Esophagus squamous epithelium (tissue), 4 donors: ENCODE measurements at regions not wholly inside any gene's neighbourhood (a gene's known extent, or its start where the extent isn't known, plus 50 kb on each side); places are given as distances from the start of the nearest gene placed in this dataset.

Source experiments
- POLR2A ChIP-seq, 4 donors: fragments of 450-650 bp; IDR thresholded peaks; one replicate each; pipeline ENCODE4 v1.6.1; 2017; ENCODE audit warnings: antibody characterized with exemption in 4 of 4, mild to moderate bottlenecking in 4 of 4, moderate library complexity in 3 of 4
- TF ChIP-seq, protein P1 (sequence below), 6 experiments: fragments of 450-650 bp in 4 of 6; fragments of 200-600 bp in 2 of 6; sonication (generic) in 2 of 6; IDR thresholded peaks; one replicate each; pipeline ENCODE4 v1.5.1; 2016 to 2019; ENCODE audit warnings: antibody characterized with exemption in 6 of 6, mild to moderate bottlenecking in 4 of 6, moderate library complexity in 4 of 6

DNA sequence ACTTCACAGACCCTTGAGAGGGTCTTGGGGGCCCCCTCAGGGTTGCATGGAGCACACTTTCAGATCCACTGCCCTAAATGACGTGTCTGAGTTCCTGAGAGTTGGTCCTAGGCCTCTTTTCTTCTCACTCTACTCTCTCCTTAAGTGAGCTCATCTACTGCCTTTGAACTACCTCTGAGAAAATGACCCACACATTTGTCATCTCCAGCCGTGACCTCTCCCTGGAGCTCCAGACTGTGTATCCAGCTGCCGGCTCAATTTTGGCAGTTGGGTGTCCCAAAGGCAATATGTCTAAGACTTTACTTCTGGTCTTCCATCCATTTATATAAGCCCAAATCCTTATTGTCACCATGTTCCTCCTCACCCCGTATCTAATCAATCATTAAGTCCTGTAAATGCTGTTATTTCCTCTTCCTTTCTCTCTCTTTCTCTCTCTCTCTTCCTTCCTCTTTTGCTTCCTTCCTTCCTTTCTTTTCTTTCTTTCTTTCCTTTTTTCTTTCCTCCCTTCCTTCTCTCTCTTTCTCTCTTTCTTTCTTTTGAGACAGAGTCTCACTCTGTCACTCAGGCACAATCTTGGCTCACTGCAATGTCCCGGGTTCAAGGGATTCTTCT is 51.2 kb upstream of the HSPA9 start:
- TF ChIP-seq, protein P1, sequence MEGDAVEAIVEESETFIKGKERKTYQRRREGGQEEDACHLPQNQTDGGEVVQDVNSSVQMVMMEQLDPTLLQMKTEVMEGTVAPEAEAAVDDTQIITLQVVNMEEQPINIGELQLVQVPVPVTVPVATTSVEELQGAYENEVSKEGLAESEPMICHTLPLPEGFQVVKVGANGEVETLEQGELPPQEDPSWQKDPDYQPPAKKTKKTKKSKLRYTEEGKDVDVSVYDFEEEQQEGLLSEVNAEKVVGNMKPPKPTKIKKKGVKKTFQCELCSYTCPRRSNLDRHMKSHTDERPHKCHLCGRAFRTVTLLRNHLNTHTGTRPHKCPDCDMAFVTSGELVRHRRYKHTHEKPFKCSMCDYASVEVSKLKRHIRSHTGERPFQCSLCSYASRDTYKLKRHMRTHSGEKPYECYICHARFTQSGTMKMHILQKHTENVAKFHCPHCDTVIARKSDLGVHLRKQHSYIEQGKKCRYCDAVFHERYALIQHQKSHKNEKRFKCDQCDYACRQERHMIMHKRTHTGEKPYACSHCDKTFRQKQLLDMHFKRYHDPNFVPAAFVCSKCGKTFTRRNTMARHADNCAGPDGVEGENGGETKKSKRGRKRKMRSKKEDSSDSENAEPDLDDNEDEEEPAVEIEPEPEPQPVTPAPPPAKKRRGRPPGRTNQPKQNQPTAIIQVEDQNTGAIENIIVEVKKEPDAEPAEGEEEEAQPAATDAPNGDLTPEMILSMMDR (IDR thresholded peaks at IDR 0.05) = no peak
- TF ChIP-seq POLR2A (IDR thresholded peaks at IDR 0.05) = no peak
